ENCODE measurements at regions not wholly inside any gene's neighbourhood (a gene's known extent, or its start where the extent isn't known, plus 50 kb on each side); places are given as distances from the start of the nearest gene placed in this dataset.

DNA sequence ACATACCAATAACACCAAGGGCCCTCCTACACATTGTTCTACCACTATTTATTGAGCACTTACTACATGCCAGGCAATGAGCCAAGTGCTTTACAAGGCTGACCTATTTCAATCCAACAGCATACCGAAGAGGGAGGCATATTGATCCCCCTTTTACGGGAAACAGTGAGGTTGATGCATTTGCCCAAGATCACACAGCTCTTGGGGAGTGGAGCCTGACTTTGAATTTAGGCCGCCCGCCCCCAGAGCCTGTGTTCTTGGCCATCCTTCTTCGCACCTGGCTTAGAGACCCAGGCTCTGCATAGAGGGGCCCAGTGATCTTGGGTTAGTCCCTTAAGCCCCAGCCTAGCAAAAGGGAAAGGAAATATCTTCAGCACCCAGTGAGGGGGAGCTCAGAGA is 158.1 kb upstream of the IER5L start:
- no peaks in the 10 kb centered on the region for H3K36me3 ChIP-seq
- ATAC-seq (ENCODE audit: low FRiP score in 2 of 2): no peak
- no peak for TF ChIP-seq POLR2A (IDR thresholded peaks at IDR 0.05)
- no peak for TF ChIP-seq EP300 (IDR thresholded peaks at IDR 0.05)
- no peak for TF ChIP-seq POLR2AphosphoS5 (IDR thresholded peaks at IDR 0.05)
- TF ChIP-seq, protein P1, sequence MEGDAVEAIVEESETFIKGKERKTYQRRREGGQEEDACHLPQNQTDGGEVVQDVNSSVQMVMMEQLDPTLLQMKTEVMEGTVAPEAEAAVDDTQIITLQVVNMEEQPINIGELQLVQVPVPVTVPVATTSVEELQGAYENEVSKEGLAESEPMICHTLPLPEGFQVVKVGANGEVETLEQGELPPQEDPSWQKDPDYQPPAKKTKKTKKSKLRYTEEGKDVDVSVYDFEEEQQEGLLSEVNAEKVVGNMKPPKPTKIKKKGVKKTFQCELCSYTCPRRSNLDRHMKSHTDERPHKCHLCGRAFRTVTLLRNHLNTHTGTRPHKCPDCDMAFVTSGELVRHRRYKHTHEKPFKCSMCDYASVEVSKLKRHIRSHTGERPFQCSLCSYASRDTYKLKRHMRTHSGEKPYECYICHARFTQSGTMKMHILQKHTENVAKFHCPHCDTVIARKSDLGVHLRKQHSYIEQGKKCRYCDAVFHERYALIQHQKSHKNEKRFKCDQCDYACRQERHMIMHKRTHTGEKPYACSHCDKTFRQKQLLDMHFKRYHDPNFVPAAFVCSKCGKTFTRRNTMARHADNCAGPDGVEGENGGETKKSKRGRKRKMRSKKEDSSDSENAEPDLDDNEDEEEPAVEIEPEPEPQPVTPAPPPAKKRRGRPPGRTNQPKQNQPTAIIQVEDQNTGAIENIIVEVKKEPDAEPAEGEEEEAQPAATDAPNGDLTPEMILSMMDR (IDR thresholded peaks at IDR 0.05): no peak
- peaks cover 49 to 59% (median 54%) of the 10 kb centered on the region in 4 donors for H3K4me1 ChIP-seq
- H3K4me3 ChIP-seq: peak overlapping the region in 3 of 4 donors; percentile 27 to 49 (median 44)
- H3K9me3 ChIP-seq: peaks cover 0 to under 1% (median 0%) of the 10 kb centered on the region in 4 donors
- WGBS, 2 donors: 68 to 77% methylated on average over 5 of the region's 5 CpGs
- H3K27me3 ChIP-seq: no peaks in the 10 kb centered on the region
- DNase-seq: no peak
- peak overlapping the region; percentile 88 to 94 (median 90) for H3K27ac ChIP-seq

DNA sequence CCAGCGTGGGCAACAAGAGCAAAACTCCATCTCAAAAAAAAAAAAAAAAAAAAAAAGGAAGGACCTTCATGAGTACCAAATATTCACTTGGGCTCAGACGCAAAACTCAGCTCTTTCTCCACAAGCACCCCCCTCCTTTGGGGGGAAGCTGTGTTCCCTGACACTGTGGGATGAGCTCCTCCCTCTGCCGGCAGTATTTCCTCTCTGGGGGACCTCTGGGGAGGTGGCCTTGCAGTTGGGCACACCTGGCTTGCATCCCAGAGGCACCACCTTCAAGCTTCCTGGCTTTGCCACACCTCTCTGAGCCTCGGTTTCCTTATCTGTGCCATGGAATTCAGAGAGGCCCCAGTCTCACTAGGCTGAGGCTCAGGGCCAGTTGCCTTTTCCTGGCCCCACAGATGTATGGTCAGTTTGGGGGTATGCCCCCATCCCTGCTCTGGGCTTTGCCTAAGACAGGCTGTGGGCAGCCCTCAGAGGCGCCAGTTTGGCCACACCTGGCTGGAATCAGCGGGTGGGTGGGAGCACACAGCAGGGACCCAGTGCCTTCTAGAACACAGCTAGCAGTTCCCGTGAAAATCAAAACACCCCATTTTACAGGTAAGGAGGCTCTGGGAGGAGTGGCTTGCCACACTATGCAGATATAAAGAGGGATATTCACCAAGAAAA is 157.5 kb upstream of the IER5L start:
- DNase-seq (peak in 1 of 2 donors; percentile 74), ATAC-seq (ENCODE audit: low FRiP score in 2 of 2) (peak in 1 of 2 donors; percentile 30)
- H3K36me3 ChIP-seq: no peaks in the 10 kb centered on the region
- H3K27me3 ChIP-seq: no peaks in the 10 kb centered on the region
- H3K27ac ChIP-seq: peak overlapping the region; percentile 88 to 94 (median 90)
- no peak overlapping the region for H3K4me3 ChIP-seq
- WGBS, 2 donors: 56 to 65% methylated on average over 6 to 7 of the region's 7 CpGs
- peaks cover 0 to 5% (median 2%) of the 10 kb centered on the region in 4 donors for H3K9me3 ChIP-seq
- H3K4me1 ChIP-seq: peaks cover 49 to 59% (median 53%) of the 10 kb centered on the region in 4 donors
- TF ChIP-seq EP300 (IDR thresholded peaks at IDR 0.05) (no peak), POLR2A (IDR thresholded peaks at IDR 0.05) (peak in 1 of 4 donors; percentile 67)

DNA sequence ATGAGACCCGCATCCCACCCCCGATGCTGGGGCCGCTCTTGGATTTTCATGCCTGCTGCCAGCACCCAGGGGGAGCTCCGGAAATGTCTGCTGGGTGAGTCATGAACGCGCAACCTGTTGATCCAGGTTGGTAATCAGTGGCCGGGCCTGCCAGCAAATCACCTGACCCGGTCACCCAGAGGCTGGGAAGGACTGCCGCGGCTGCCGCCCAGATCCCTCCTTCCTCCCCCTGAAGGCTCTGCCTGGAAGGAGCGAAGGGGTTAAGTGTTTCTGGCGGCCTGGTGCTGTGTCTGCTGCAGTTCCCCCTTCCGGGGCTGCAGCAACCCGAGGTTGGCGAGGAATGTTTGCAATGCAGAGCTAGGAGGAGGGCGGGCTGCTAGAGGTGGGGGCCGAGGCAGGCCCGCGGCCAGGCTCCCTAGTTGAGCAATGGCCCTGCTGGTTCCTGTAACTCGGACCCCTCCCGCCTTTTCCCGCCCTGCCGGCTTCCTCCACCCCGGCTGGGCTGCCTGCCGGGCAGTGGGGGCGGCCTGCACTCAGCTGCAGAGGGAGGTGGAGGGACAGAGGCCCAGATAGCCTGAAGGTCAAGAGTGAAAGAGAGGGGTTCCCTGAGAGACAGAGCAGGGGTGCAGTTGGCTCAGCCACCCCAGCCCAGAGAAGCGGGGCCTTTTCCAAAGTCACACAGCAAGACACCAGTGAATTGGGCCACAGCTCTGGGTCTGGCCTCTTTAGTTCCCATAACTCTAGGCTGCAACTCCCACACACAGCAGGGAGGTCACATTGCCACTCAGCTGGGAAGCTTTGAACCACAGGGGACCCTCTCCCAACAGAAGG is 156.3 kb upstream of the IER5L start:
- H3K36me3 ChIP-seq: no peaks in the 10 kb centered on the region
- WGBS, 2 donors: 6 to 14% methylated on average over 1 to 17 of the region's 28 CpGs
- H3K27ac ChIP-seq: peak overlapping the region; percentile 88 to 94 (median 90)
- peaks cover 0 to 10% (median 2%) of the 10 kb centered on the region in 4 donors for H3K9me3 ChIP-seq
- no peaks in the 10 kb centered on the region for H3K27me3 ChIP-seq
- H3K4me3 ChIP-seq: peak overlapping the region in 3 of 4 donors; percentile 9 to 32 (median 28)
- DNase-seq (peak; percentile 95 to 96), ATAC-seq (ENCODE audit: low FRiP score in 2 of 2) (peak; percentile 94 to 95)
- TF ChIP-seq EP300 (IDR thresholded peaks at IDR 0.05): peak; percentile 51 to 85 (median 78)
- peak; percentile 72 to 91 for TF ChIP-seq POLR2AphosphoS5 (IDR thresholded peaks at IDR 0.05)
- TF ChIP-seq, protein P1 (IDR thresholded peaks at IDR 0.05): peak in 1 of 6 experiments; percentile 6
- TF ChIP-seq POLR2A (IDR thresholded peaks at IDR 0.05): peak in 2 of 4 donors; percentile 18 to 65
- peaks cover 48 to 54% (median 51%) of the 10 kb centered on the region in 4 donors for H3K4me1 ChIP-seq

DNA sequence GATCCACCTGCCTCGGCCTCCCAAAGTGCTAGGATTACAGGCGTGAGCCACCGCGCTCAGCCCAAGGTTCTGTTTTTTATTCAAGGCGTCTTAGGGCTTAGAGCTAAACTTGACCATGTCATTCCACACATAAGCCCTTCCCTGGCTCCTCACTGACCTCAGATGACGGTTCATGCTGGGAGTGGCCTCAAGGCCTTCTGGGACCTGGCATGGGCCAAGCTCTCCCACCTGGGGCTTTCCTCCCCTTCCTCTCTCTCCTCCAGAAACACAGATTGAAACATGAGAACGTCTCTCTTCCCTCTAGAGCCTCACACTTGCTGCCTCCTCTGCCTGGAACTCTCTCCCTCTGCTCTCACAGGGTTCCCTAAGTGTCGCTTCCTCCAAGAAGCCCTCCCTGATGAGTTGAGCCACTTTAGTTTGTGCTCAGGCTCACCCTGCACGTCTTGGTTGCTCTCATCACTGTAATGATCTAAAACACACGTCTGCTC is 155.6 kb upstream of the IER5L start:
- no peaks in the 10 kb centered on the region for H3K27me3 ChIP-seq
- peaks cover 44 to 49% (median 47%) of the 10 kb centered on the region in 4 donors for H3K4me1 ChIP-seq
- TF ChIP-seq EP300 (IDR thresholded peaks at IDR 0.05): no peak
- no peak for TF ChIP-seq POLR2A (IDR thresholded peaks at IDR 0.05)
- TF ChIP-seq, protein P1 (IDR thresholded peaks at IDR 0.05): no peak
- TF ChIP-seq POLR2AphosphoS5 (IDR thresholded peaks at IDR 0.05): no peak
- peak overlapping the region in 2 of 4 donors; percentile 28 to 32 for H3K4me3 ChIP-seq
- H3K27ac ChIP-seq: peak overlapping the region; percentile 88 to 94 (median 90)
- WGBS, 2 donors: 31 to 54% methylated on average over 5 to 10 of the region's 10 CpGs
- ATAC-seq (ENCODE audit: low FRiP score in 2 of 2) (peak; percentile 9 to 52), DNase-seq (peak in 1 of 2 donors; percentile 72)
- peaks cover 0 to 10% (median 2%) of the 10 kb centered on the region in 4 donors for H3K9me3 ChIP-seq
- no peaks in the 10 kb centered on the region for H3K36me3 ChIP-seq

DNA sequence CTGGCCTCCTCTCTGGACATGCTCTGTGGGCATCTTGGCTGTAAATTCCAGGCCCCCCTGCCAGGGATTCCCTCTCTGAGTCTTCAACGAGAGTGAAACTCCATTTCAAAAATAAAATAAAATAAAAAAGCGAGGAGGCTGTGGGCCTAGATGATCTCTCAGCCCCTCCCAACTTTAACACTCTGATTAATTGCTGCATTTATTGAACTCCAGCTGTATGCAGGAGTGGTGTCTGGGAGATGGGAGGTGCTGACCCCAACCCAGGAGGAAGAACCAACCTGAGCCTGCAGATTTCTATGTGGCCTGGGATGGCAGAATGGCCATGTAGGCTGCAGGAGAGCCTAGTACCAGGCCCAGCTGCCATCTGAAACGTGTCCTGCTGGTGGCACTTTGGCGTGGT is 154.5 kb upstream of the IER5L start:
- Histone ChIP-seq H3K4me1 (peaks cover 47 to 55% (median 47%) of the 10 kb centered on the region in 4 donors), H3K27me3 (no peaks in the 10 kb centered on the region), H3K4me3 (no peak overlapping the region), H3K36me3 (no peaks in the 10 kb centered on the region), H3K9me3 (peaks cover 0 to 10% (median 2%) of the 10 kb centered on the region in 4 donors), H3K27ac (peak overlapping the region in 3 of 4 donors; percentile 13 to 88 (median 75))
- DNase-seq (no peak), ATAC-seq (ENCODE audit: low FRiP score in 2 of 2) (no peak)
- TF ChIP-seq EP300 (IDR thresholded peaks at IDR 0.05) (no peak), POLR2A (IDR thresholded peaks at IDR 0.05) (no peak), POLR2AphosphoS5 (IDR thresholded peaks at IDR 0.05) (no peak)
- TF ChIP-seq, protein P1 (IDR thresholded peaks at IDR 0.05): no peak
- 68 to 76% methylated on average over 4 of the region's 4 CpGs for WGBS, 2 donors
